B cell (primary cell): ENCODE measurements at regions not wholly inside any gene's neighbourhood (a gene's known extent, or its start where the extent isn't known, plus 50 kb on each side); places are given as distances from the start of the nearest gene placed in this dataset.
"Not testable (repeated sequence)": the region's sequence is repeated elsewhere in the genome, so short reads cannot be mapped to it uniquely, and the experiment has no call there.

Source experiments
- EZH2 ChIP-seq: IDR thresholded peaks from 2 replicates; pipeline ENCODE4 v1.6.1; 2012; ENCODE audit warnings: borderline replicate concordance, low read depth, mild to moderate bottlenecking, moderate library complexity, low read length; ENCODE audit not compliant: insufficient read depth, poor library complexity, severe bottlenecking
- TF ChIP-seq, protein P1 (sequence below): fragments of 200-600 bp; IDR thresholded peaks from one replicate; pipeline ENCODE4 v1.8.0; 2022; ENCODE audit warnings: antibody characterized with exemption, mild to moderate bottlenecking

DNA sequence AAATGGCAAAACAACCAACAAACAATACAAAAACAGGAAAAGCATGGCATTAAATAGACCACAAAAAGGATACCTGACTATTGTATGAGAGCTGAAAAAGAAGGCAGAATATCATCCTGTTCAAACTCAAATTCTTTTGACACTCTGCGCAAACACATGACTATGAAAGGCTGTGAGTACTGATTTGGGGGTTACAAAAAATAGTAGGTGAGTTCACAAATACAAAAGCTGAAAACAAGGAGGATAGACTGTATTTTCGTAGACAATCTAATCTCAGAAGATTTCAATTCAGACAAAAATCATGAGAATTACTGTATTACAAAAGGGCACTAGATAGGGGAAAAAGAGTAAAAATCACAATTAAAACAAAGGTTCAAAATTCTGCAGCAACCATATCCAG is 142.6 kb upstream of the C1QTNF3 start:
- TF ChIP-seq EZH2, result not testable (repeated sequence)
- TF ChIP-seq, protein P1, sequence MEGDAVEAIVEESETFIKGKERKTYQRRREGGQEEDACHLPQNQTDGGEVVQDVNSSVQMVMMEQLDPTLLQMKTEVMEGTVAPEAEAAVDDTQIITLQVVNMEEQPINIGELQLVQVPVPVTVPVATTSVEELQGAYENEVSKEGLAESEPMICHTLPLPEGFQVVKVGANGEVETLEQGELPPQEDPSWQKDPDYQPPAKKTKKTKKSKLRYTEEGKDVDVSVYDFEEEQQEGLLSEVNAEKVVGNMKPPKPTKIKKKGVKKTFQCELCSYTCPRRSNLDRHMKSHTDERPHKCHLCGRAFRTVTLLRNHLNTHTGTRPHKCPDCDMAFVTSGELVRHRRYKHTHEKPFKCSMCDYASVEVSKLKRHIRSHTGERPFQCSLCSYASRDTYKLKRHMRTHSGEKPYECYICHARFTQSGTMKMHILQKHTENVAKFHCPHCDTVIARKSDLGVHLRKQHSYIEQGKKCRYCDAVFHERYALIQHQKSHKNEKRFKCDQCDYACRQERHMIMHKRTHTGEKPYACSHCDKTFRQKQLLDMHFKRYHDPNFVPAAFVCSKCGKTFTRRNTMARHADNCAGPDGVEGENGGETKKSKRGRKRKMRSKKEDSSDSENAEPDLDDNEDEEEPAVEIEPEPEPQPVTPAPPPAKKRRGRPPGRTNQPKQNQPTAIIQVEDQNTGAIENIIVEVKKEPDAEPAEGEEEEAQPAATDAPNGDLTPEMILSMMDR, result not testable (repeated sequence)
